MCF 10A (cell line): ENCODE measurements at regions not wholly inside any gene's neighbourhood (a gene's known extent, or its start where the extent isn't known, plus 50 kb on each side); places are given as distances from the start of the nearest gene placed in this dataset.
"Not testable (repeated sequence)": the region's sequence is repeated elsewhere in the genome, so short reads cannot be mapped to it uniquely, and the experiment has no call there.

ENCODE experiments used
- BruUV-seq: library from RNA; stranded (reverse); fragments of 400-500 nt; replicated peaks from 2 replicates; lab custom pipeline; 2021; lab: Mats Ljungman, UMichigan
- CTCF ChIA-PET: fragments of 300-600 bp; sonication (Branson Sonifier 250); formaldehyde crosslinking; extraction: SDS; loops from one replicate; lab custom pipeline; 2021; ENCODE audit warnings: antibody characterized with exemption, inconsistent platforms; lab: Yijun Ruan, JAX
- POLR2A ChIA-PET: fragments of 300-600, 350-650 bp; sonication (Branson Sonifier 250); formaldehyde crosslinking; extraction: SDS; loops from one replicate; lab custom pipeline; 2020; ENCODE audit warnings: antibody characterized with exemption, inconsistent platforms; lab: Yijun Ruan, JAX
- DNase-seq: peaks from one replicate; pipeline ENCODE4 v3.0.0-alpha.2; 2018; ENCODE audit not compliant: unreplicated experiment
- H3K27ac Mint-ChIP-seq: one replicate; pipeline ENCODE4 v1.8.0; 2022; ENCODE audit warnings: mild to moderate bottlenecking, low read depth, mixed read lengths; ENCODE audit not compliant: unreplicated experiment
- H3K27me3 Mint-ChIP-seq: one replicate; pipeline ENCODE4 v1.8.0; 2022; ENCODE audit warnings: mixed read lengths; ENCODE audit not compliant: insufficient read depth, unreplicated experiment
- H3K36me3 Mint-ChIP-seq: one replicate; pipeline ENCODE4 v1.8.0; 2022; ENCODE audit warnings: mild to moderate bottlenecking, moderate library complexity, mixed read lengths; ENCODE audit not compliant: insufficient read depth, unreplicated experiment
- H3K4me1 Mint-ChIP-seq: one replicate; pipeline ENCODE4 v1.8.0; 2022; ENCODE audit warnings: mixed read lengths; ENCODE audit not compliant: insufficient read depth, unreplicated experiment
- H3K4me3 Mint-ChIP-seq: one replicate; pipeline ENCODE4 v1.8.0; 2022; ENCODE audit warnings: mild to moderate bottlenecking, moderate library complexity, mixed read lengths; ENCODE audit not compliant: unreplicated experiment
- H3K9me3 Mint-ChIP-seq: one replicate; pipeline ENCODE4 v1.8.0; 2022; ENCODE audit warnings: mixed read lengths; ENCODE audit not compliant: unreplicated experiment
- intact Hi-C: fragments of 100-400 bp; cut with micrococcal nuclease; formaldehyde crosslinking; loops from 2 replicates; pipeline ENCODE4 v1.14.1; 2022
- TF ChIP-seq, protein P1 (sequence below): fragments of 200-600 bp; IDR thresholded peaks from one replicate; pipeline ENCODE4 v1.8.0; 2022; ENCODE audit warnings: antibody characterized with exemption, mild to moderate bottlenecking; ENCODE audit not compliant: unreplicated experiment

DNA sequence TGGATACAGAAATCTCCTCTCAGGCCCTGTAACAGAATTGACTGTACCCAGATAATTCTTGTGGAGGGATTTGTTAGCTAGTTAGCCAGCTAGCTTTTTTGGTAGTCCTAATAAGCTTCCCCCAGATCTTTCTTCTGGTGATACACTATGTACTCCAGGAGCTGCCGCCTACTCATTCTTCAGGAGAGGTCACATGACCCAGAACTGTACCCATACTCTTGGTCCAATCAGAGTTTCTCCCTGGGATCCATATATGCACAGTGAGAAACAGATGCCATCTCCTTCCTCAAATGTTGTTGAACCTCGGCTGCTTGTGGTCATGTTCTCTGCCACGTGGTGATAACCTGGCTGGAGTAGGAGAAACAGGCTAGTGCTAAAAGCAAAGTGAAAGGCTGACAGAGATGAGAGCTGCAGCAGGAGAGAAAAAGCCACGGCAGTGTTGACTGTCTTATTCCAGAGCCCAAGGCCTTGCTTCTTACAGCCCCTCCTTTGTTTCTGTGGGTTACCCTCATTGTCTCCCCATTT is 123.0 kb upstream of the RFX3 start:
- TF ChIP-seq, protein P1, sequence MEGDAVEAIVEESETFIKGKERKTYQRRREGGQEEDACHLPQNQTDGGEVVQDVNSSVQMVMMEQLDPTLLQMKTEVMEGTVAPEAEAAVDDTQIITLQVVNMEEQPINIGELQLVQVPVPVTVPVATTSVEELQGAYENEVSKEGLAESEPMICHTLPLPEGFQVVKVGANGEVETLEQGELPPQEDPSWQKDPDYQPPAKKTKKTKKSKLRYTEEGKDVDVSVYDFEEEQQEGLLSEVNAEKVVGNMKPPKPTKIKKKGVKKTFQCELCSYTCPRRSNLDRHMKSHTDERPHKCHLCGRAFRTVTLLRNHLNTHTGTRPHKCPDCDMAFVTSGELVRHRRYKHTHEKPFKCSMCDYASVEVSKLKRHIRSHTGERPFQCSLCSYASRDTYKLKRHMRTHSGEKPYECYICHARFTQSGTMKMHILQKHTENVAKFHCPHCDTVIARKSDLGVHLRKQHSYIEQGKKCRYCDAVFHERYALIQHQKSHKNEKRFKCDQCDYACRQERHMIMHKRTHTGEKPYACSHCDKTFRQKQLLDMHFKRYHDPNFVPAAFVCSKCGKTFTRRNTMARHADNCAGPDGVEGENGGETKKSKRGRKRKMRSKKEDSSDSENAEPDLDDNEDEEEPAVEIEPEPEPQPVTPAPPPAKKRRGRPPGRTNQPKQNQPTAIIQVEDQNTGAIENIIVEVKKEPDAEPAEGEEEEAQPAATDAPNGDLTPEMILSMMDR = no peak
- Mint-ChIP-seq H3K4me1 (no peaks in the 10 kb centered on the region), H3K27me3 (no peaks in the 10 kb centered on the region), H3K27ac (no peak overlapping the region), H3K36me3 (no peaks in the 10 kb centered on the region), H3K4me3 (no peak overlapping the region), H3K9me3 (no peaks in the 10 kb centered on the region)
- BruUV-seq = no TSS peak
- POLR2A ChIA-PET = no interaction called here
- no peak for DNase-seq
- CTCF ChIA-PET = interaction anchor here (0.6 to 1.1 kb wide), 6 partner anchors 21 to 957 kb away, joined by 3 to 4 read pairs (median 3); no protein-coding TSS in a partner anchor
- intact Hi-C loops = loop anchor here (10.0 kb wide), 1 partner anchor 184 kb away; no protein-coding TSS in a partner anchor

DNA sequence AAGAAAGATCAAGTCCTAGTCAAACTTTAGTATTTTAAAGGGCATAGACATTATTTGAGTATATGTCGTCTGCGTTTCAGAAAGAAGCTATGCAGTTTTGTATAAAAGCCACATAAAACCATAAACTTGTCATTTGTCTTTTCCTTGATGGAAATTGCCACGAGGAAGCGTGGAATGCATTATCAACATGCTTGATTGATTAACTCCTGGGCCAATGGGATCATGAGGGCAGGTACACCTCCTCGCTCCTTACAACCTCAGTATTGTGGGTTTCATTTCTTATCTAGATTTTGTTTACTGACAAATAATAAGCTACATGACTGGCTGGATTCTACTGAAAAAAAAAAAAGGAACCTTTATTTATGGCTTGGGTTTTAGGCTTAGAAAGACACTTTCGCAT is 122.5 kb upstream of the RFX3 start:
- BruUV-seq = no TSS peak
- Mint-ChIP-seq H3K4me3 (no peak overlapping the region), H3K27me3 (no peaks in the 10 kb centered on the region), H3K36me3 (no peaks in the 10 kb centered on the region), H3K4me1 (no peaks in the 10 kb centered on the region), H3K27ac (no peak overlapping the region), H3K9me3 (no peaks in the 10 kb centered on the region)
- intact Hi-C loops = loop anchor here (10.0 kb wide), 1 partner anchor 183 kb away; no protein-coding TSS in a partner anchor
- CTCF ChIA-PET = interaction anchor here (0.6 to 1.4 kb wide), 7 partner anchors 21 to 958 kb away, joined by 3 to 4 read pairs (median 3); no protein-coding TSS in a partner anchor
- DNase-seq = no peak
- TF ChIP-seq, protein P1 = no peak
- POLR2A ChIA-PET = interaction anchor here (0.6 to 0.8 kb wide), 2 partner anchors 121 to 122 kb away, joined by 3 read pairs; partner anchors contain the start of gene RFX3

DNA sequence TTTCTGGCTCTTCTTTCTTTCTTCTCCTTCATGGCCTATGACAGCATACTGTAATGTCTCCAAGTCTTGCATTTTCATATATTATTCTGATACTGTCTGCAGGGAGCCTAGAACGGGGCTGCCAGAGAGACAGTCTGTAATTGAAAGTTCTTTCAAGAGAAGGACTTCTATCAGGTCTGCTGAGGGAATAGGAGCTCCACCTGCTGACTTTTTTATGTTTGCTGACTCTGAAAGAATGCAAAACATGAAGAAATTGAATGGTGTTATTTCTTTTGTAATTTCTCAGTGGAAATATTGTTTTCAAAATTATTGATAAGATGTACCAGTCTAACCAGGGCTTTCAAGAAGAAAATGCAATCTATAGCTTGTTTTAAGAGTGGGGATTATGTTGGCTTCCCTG is 121.9 kb upstream of the RFX3 start:
- DNase-seq = no peak
- BruUV-seq = no TSS peak
- TF ChIP-seq, protein P1 = no peak
- no peak overlapping the region for H3K27ac Mint-ChIP-seq
- no peaks in the 10 kb centered on the region for H3K27me3 Mint-ChIP-seq
- no peak overlapping the region for H3K4me3 Mint-ChIP-seq
- no peaks in the 10 kb centered on the region for H3K4me1 Mint-ChIP-seq
- CTCF ChIA-PET = interaction anchor here (0.7 to 1.4 kb wide), 5 partner anchors 55 to 582 kb away, joined by 3 to 4 read pairs (median 3); no protein-coding TSS in a partner anchor
- intact Hi-C loops = loop anchor here (10.0 kb wide), 1 partner anchor 183 kb away; no protein-coding TSS in a partner anchor
- POLR2A ChIA-PET = interaction anchor here (0.6 to 0.8 kb wide), 2 partner anchors 120 to 122 kb away, joined by 3 read pairs; partner anchors contain the start of gene RFX3
- H3K9me3 Mint-ChIP-seq = no peaks in the 10 kb centered on the region
- no peaks in the 10 kb centered on the region for H3K36me3 Mint-ChIP-seq

DNA sequence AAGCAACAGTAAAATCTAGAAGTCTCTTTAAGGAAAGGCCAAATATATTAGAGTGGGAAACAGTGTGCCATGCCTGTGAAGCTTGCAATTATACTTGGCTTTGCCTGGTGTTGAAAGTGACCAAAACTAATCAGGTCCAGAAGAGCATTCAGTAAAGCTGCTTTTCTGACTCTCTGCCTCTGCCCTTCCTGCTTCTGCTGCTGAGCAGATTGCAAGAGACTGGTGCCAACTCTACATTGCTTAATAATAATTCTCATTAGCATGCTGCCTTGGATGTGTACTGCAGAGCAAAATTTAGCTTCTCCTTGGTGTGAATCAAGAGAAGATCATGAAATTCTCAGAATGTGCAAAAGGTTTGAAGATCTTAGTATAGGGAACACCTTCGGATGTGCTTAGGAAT is 120.4 kb upstream of the RFX3 start:
- no peak for DNase-seq
- ChIA-PET CTCF (interaction anchor here (0.7 to 1.1 kb wide), 2 partner anchors 11 to 368 kb away, joined by 3 to 4 read pairs; no protein-coding TSS in a partner anchor), POLR2A (no interaction called here)
- TF ChIP-seq, protein P1 = no peak
- Mint-ChIP-seq H3K27ac (no peak overlapping the region), H3K4me1 (no peaks in the 10 kb centered on the region), H3K4me3 (no peak overlapping the region), H3K9me3 (no peaks in the 10 kb centered on the region), H3K27me3 (no peaks in the 10 kb centered on the region), H3K36me3 (no peaks in the 10 kb centered on the region)
- BruUV-seq = no TSS peak
- intact Hi-C loops = loop anchor here (10.0 kb wide), 1 partner anchor 181 kb away; no protein-coding TSS in a partner anchor

DNA sequence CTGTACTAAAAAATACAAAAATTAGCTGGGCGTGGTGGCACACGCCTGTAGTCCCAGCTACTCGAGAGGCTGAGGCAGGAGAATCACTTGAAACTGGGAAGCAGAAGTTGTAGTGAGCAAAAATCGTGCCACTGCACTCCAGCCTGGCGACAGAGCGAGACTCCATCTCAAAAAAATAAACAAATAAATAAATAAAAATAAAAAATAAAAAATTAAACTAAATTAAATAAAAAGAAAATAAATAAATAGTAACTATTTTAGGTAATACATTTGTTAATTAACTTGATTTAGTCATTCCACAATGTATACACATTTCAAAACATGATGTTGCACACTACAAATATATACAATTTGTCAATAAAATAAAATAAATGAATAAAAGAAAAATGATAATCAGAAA is 116.3 kb upstream of the RFX3 start:
- intact Hi-C loops = loop anchor here (10.0 kb wide), 1 partner anchor 177 kb away; no protein-coding TSS in a partner anchor
- H3K9me3 Mint-ChIP-seq, H3K4me1 Mint-ChIP-seq, BruUV-seq, H3K27ac Mint-ChIP-seq, H3K4me3 Mint-ChIP-seq, H3K36me3 Mint-ChIP-seq, H3K27me3 Mint-ChIP-seq, CTCF ChIA-PET, POLR2A ChIA-PET, DNase-seq: not testable (repeated sequence)
